GM18507 (cell line): ENCODE measurements at regions not wholly inside any gene's neighbourhood (a gene's known extent, or its start where the extent isn't known, plus 50 kb on each side); places are given as distances from the start of the nearest gene placed in this dataset.

Experiments
- DNase-seq: peaks from one replicate; pipeline ENCODE4 v3.0.0; 2011; ENCODE audit warnings: low read depth; ENCODE audit not compliant: insufficient read length; ENCODE audit errors: extremely low spot score
- FAIRE-seq: peaks from 2 replicates; lab custom pipeline; 2011; peaks lifted over from hg19 to GRCh38; lab: Jason Lieb, UNC

DNA sequence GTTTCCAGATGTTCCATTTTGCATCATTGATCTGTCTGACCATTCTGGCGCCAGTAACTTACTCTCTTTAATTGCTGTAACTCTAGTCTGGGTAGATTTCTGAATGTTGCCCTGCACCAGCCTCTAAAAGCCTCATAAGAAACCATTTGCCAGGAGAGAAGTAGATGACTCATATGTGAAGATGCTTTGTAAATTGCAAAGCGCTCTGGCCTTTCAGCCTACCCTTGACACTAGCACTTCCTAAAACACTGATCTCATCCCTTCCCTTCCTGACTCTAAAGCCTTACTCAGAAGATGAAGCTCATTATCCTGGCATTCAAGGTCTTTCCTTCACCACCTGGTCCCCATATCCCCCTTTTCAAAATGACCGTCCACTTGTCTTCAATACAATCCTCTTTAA is 193.2 kb upstream of the MEX3C start:
- no peak for DNase-seq

DNA sequence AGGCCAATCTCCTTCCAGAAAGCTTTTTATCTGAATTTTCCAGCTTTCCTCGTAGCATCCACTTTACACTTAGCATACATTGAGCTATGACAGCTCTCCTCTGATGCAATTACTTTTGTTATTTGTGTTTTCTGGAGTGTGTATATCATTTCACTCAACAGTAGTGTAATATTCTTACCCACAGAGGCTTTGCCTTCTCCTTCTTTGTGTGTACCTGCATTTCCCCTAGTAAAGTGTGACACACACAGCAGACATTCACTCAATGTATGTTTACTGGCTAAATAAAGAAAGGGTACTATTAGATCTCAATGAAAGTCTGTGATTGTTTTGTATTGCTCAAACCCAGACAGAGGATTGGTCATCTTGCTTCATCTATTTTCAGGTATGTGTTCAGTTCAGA is 193.7 kb upstream of the MEX3C start:
- no peak for FAIRE-seq

More for the DNA sequence above, 193.2 kb upstream of the MEX3C start:
- no peak for FAIRE-seq

DNA sequence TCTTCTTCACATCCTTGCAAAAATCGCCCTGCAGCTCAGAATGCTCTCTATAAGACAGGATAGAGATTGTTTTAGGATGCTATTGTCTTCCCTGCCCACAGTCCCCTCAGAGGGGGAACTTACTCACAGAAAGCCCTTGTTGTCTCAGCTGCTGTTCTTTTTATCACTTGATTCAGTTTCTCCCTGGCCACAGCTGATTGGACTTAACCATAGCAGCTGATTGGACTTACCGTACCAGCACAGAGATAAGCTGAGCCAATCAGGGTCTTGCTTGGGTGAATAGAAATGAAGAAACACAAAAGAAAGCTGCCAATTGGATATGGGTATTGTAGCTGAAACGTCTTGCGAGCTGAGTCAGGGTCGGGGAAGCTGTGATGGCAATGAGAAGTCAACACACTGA is 194.2 kb upstream of the MEX3C start:
- DNase-seq (no peak), FAIRE-seq (no peak)

More for the DNA sequence above, 193.7 kb upstream of the MEX3C start:
- no peak for DNase-seq

DNA sequence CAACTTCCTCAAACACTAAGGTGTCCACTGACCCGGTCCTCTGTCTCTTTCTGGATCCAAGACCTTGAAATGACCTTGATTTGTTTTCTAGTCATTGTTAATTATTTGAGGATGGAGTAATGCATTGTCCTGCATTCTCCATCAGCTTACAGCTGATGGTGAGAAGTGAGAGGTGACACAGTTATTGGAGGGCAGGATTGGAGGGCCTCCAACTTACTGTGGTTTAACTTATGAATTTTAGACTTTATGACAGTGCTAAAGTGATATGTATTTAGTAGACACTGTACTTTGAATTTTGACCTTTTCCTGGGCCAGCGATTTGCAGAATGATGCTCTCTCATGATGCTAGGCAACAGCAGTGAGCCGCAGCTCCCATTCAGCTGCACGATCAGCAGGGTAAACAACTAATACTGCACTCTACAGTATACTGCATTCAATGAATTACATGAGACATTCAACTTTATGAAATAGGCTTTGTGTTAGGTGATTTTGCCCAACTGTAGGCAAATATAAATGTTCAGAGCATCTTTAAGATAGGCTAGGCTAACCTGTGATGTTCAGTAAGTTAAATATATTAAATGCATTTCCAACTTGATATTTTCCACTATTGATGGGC is 200.0 kb upstream of the MEX3C start:
- no peak for FAIRE-seq
- no peak for DNase-seq

DNA sequence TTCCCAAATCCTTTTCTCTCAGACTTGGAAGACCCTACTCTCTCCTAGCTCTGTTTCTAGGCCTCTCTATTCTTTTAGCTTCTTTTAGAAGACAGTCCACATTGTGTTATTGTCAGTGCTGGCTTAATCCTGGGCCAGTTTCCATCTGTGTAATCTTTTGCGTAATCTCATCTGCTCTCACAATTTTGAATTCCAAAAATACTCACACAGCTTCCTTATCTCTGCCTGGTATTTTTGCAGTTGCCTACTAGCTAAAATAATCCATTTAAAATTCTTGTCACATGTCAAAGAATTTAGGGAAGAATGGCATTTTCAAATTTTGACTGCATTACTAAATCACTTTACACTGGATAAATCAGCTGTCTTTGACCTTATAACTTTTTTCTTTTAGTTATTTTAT is 200.6 kb upstream of the MEX3C start:
- DNase-seq (no peak), FAIRE-seq (no peak)

DNA sequence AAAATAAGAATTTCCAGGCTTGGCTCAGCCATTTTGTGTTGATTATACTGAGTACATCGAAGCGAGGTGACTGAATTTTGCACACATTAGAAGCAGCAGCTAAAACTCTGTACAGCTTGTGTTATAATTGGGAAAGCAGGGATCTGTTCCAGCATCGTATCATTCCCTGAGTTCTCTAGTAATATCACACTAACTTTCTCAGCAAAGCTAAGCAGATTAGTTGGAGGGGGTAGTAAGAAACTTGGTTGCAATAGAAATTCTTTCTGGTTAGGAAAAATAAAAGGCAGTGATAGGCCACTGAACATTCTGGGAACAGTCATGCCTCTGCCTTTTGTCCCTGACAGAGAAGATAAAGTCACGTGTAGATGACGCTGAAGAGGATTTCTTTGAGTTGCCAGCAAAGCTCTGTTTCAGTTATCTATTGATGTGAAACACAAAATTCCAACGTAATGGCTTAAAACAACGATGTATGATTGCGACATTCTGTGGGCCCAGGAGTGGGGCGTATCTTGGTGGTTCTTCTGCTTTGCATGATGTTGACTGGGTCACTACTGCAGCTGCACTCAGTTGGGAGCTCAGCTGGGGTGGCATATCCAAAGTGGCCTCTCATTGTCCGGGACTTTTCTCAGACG is 202.1 kb upstream of the MEX3C start:
- FAIRE-seq (no peak), DNase-seq (no peak)

DNA sequence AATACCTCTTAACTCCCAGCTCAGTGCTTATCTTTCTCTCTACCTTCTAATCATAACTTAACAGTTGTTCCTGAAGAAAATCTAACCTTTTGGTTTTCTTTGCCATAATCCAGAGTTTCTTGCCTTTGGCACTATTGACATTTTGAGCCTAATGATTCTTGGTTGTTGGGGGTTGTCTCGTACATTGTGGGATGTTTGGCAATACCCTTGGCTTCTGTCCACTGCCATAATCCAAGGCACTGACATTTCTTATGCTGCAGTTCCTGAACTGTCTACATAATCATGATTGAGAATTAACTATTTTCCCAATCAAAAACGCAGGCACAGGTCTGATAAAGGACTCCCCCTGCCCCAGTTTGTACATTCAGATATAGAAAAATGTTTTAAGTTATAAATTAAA is 203.2 kb upstream of the MEX3C start:
- DNase-seq (no peak), FAIRE-seq (no peak)

DNA sequence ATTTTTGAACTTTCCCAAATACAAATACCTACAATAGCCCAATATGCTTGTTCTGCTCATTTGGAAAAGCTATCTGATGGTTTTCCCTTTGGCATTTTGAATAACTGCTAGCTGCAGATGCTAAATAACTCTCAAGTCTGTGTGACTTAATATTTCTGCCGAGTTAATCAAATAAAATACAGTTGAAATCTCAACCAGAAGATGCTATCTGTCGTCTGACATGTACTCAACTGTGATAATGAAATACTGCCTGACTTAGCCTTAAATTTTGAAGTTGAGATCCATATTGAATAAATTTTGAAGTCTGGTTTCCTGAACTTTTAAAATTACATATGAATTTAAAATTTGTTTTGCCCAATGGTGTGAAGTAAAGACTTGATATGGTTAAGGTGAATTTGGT is 204.4 kb upstream of the MEX3C start:
- no peak for DNase-seq
- no peak for FAIRE-seq

DNA sequence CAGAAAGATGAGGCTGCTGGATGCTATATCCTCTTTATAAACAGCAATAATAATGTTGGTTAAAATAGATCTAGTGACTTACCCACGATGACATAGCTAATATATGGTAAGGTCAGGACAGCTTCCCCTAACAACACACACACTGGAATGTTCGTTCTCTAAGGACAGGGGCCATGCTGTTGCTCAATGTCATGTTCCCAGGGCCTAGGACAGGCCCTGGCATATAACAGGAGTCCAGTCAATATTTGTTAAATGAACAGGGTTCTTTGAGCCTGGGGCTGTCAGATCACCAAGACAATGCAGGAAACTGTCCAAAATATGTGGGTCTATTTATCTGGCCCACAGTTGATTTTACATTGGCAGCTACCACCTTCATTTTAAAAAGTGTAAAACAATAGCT is 207.1 kb upstream of the MEX3C start:
- FAIRE-seq, result no peak
- DNase-seq, result no peak

DNA sequence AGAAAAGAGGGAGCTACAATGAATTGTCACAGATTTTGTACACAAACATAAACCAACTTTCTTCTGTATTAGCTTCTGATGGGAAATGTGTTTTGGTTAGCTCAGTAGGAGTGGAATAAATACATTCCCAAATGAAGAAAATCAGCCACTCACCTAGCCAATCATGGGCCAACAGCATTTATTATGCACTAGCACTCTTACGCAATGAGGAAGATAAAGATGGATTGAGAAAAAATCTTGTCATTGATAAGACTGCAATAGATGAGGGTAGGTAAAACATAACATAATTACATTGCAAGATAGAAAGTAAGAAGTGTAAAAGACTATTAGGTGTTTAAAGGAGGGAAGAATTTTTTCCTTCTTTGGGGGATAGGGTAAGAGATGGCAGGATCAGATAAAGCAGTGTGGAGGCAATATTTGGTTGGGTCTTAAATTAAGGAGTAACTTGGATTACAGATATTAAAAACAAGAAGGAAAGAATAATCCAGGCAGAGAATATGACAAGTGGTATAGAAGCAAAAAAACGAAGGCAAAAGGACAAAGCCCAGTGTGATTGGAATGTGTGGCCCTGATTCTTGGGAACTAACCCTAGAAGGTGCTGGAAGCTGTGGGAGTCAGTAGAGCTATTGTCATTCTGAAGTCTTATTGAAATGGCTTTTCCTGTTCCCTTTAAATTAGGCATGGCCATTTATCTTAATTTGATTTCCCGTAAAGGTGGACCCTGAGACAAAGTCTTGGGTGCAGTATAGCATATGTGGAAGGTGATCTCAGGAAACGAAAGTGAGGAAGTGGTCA is 208.4 kb upstream of the MEX3C start:
- no peak for DNase-seq
- no peak for FAIRE-seq

DNA sequence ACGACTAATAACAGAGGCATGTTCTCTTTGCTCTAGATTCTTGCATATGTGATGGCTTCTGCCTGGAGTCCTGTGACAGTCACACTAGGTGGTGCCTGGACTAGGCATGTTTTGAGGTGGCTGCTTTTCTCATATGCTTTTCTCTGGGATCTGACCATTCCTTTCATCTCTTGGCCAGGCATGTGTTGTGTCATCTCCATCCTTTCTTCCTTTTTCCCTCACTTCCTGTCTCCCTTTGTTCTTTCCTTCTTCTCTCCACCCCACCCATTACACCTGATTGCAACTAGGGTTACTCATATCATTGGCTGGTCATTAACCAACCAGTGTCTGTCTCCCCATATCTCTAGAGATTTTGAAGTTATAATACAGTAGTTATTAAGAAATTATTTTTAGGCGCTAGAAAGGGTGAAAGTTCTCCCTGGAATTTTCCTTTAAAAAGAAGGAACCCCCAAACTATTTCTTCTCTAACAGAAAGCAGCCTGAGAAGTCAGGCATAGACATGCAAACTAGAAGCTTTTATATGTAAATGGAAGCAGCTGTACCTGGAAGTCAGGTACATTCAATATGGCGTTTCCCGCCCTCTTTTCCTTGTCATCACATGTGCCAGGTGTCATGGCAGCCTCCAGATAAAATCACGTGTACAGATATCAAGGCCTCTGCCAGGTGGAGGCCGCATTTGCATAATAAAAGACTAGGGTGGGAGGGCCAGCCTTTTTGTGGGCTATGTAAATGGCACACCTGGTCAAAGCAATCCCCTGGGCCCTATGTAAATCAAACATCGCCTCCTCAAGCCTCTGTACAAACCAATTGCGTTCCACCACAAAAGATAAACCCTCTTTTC is 220.4 kb upstream of the MEX3C start:
- FAIRE-seq (no peak), DNase-seq (no peak)

DNA sequence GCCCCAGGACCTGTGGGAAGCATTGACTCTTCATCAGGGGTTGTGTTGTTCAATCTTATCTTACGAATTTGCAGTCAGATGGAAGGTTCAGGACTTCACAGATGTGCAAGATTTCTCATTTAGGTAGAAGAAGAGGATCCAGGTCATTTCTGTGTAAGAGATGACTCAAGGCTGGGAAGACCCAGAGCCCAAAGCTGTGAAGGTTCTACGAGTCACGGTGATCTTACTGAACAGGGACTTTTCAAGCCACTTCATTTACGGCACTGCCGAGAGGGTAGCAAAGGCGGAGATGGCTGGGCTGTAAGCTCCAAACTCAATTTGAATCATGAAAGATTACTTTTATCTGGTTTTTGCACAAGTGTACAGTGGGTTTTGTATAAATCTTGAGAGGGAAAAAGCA is 228.0 kb upstream of the MEX3C start:
- no peak for FAIRE-seq
- DNase-seq, result no peak

DNA sequence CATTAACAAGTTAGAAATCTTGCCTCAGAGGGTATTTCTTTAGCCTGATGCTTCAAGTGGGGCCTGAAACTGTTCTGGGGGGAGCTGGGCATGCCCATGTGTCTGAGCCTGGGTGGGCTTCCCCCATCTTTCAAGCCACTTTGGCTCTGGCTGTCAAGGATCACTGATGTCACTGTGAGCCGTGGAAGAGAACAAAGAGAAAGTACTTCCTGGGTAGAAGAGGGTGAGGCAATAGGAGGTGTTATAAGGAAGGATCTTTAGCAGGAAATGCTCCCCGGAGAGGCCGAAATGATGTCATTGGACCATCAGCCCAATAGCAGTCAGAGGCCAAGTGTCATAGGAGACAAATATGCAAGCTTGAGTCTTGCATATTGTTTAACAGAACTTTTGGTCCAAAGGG is 228.4 kb upstream of the MEX3C start:
- no peak for DNase-seq
- no peak for FAIRE-seq

DNA sequence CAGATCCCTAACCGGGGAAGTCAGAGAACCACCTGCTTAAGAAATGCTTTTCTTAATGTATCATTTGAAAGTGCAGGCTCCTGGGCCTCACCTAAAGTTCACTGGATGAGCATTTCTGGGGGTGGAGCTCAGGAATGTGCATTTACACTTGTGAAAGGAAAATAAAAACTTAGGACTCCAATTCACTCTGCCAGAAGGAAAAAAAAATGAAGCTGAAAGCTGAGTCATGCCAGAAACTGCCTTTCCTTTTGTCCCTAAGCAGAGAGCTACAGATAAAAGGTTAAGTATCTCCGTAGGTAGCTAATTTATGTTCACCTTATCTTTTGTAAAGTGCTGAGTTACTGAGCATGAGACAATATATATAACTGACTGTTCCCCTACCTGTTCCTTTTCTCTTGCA is 229.5 kb upstream of the MEX3C start:
- DNase-seq, result no peak

DNA sequence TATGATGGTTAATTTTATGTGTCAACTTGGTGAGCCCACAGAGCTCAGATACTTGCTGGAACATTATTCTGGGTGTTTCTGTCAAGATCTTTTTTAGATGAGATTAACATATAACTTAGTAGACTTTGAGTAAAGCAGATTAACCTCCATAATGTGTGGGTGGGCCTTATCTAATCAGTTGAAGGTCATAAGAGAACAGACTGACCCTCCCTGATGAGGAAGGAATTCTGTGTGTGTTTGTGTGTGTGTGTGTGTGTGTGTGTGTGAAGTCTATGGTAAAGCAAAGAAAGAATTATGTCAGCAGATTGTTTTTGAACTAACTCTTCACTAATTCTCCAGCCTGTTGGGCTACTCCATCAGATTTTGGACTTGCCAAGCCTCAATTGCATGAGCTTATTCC is 232.2 kb upstream of the MEX3C start:
- FAIRE-seq (no peak), DNase-seq (no peak)

More for the DNA sequence above, 229.5 kb upstream of the MEX3C start:
- FAIRE-seq, result no peak

DNA sequence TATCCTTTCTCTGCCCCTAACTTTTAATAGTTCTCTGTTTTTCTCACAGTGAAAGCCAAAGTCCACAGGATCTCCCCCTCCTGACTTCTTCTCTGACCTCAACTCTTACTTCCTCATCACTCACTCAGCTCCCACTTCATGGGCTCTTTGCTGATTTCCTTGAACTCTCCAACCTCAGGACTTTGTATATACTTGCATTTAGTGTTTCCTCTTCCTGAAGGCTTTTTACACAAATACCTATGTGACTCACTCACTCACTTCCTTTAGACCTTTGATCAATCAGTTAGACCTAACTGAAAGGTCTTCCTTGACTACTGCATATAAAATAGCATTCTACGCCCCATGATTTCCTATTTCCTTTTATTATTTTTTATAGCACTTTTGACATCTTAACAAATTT is 233.1 kb upstream of the MEX3C start:
- FAIRE-seq (no peak), DNase-seq (no peak)

DNA sequence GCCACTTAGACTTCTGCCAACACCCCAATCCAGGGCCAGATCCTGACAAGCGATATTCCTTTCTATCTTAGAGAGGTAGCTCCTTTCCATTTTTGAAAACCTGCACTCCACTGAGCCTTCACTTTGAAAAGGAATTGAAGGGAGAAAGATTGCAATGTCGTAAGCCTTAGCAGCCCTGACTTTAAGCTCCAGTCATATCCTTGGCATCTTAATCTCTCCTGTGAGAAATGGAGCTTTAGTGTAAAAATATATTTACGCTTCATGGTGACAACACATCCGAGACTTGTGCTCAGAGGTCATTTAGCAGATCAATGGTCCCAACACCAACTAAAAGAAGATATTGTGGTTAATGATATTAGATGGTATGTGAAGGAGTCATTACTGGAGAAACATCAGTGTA is 235.8 kb upstream of the MEX3C start:
- FAIRE-seq, result no peak
- DNase-seq, result no peak

DNA sequence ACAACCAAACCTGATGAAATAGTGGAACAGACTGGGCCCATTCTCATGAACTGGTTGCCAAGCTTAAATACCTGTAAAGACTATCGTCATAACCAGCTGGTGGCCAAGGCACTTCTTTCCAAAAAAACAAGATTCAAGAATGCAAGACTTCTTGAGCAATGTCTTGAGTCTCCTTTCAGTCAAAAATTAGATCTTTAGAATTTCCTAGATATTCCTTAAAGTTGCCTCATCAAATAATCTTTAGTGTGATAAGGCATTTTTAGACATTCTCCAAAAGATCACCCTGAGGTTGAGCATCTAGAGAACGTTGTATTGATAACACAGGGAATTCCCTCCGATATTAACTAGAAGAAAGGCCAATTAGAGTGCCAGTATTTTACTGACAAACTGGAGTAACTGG is 236.4 kb upstream of the MEX3C start:
- DNase-seq (no peak), FAIRE-seq (no peak)

DNA sequence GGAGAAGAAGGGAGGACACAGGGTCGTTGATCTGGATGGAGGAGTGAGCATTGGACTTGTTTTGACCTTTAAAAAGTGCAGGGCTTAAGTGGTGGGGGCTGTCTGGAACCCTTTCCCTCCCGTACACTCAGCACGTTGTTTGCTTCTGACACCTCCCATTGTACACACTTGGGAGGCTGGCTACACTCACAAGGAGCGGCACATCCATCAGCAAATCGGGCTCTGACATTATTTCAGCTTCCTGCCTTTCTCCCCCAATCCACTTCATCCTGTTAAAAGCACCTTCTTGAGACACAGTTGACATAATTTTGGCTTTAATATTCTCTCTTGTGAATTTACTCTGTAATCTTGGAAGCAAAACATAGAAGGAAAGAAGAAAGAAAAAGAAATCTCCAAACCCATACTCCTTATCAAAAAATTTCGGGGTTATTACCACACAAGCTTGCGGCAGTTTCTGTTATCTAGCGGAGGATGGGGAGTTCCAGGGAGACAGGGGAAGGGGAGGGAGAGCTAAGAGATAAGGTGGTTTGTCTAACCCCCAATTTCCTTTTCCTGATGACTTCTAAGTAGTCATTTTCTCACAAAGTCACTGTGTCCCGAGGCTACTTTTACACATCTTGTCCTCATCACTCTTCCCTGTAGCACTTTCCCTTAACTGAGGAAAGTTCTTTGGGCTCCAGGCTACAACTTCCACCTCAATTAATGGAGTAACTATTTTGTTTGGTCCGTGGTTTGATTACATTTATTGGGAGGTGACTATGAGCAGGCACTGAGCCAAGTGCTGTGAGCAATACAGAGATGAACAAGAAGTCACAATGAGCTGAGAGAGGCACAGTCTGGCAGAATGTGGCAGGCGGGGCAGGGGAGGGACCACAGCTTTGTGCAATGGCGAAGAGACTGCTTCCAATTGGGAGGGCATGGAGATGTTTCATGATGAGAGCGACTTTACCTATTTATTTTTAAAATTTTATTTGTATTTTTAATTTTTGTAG is 240.1 kb upstream of the MEX3C start:
- FAIRE-seq (no peak), DNase-seq (no peak)
